ENCODE measurements at regions not wholly inside any gene's neighbourhood (a gene's known extent, or its start where the extent isn't known, plus 50 kb on each side); places are given as distances from the start of the nearest gene placed in this dataset.

- no peak for TF ChIP-seq CTCF (IDR thresholded peaks at IDR 0.05; ENCODE audit: low read depth, low read length, poor library complexity, severe bottlenecking)
- TF ChIP-seq EZH2phosphoT487 (IDR thresholded peaks at IDR 0.05; ENCODE audit: borderline replicate concordance, low read length): no peak
- no peaks in the 10 kb centered on the region for H3F3A ChIP-seq (ENCODE audit: control insufficient read depth, insufficient read depth)
- H3K79me2 ChIP-seq (ENCODE audit: control insufficient read depth, low read length): no peaks in the 10 kb centered on the region
- no peaks in the 10 kb centered on the region for H3K9me2 ChIP-seq (replicated peaks; ENCODE audit: control insufficient read depth, low read length)
- H3K4me3 ChIP-seq (ENCODE audit: low read length): no peak overlapping the region
- no peaks in the 10 kb centered on the region for H3K9me3 ChIP-seq (ENCODE audit: control insufficient read depth, insufficient read depth, low read length)
- H3K4me2 ChIP-seq (ENCODE audit: low read length): no peak overlapping the region
- no peak overlapping the region for H3K27ac ChIP-seq (ENCODE audit: low read depth, low read length)
- H4K20me1 ChIP-seq (ENCODE audit: control insufficient read depth, insufficient read depth, low read depth, low read length): no peaks in the 10 kb centered on the region
- no peaks in the 10 kb centered on the region for H3K27me3 ChIP-seq (ENCODE audit: control insufficient read depth, low read length)
- H3K36me3 ChIP-seq (ENCODE audit: control insufficient read depth, low read length): no peaks in the 10 kb centered on the region
- no peaks in the 10 kb centered on the region for H3K4me1 ChIP-seq (ENCODE audit: control insufficient read depth, low read length)
Measured at GRCh38 chrX:121244511-121244910, 197.1 kb downstream of the GLUD2 start.

DNA sequence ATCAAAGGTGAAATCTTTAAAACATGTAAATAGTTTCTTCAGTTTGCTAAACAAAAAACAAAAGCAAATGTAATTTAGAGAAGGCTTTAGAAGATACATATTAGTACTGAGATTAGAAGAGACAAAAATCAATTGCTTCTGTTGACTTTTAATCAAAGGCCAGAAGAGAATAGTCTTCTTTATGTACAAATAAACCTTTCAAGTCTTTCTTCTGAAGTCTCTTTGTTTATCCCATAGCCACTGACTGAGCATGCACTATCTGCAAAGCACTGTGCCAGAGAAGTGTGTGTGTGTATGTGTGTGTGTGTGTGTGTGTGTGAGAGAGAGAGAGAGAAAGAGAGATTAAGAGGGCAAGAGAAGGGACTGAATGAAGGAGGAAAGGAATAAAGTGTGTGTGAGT is 198.4 kb downstream of the GLUD2 start:
- Histone ChIP-seq H3K4me1 (ENCODE audit: control insufficient read depth, low read length) (no peaks in the 10 kb centered on the region), H3K36me3 (ENCODE audit: control insufficient read depth, low read length) (no peaks in the 10 kb centered on the region), H3K27me3 (ENCODE audit: control insufficient read depth, low read length) (no peaks in the 10 kb centered on the region), H3K9me2 (replicated peaks; ENCODE audit: control insufficient read depth, low read length) (no peaks in the 10 kb centered on the region), H4K20me1 (ENCODE audit: control insufficient read depth, insufficient read depth, low read depth, low read length) (no peaks in the 10 kb centered on the region), H3K4me3 (ENCODE audit: low read length) (no peak overlapping the region), H3K9me3 (ENCODE audit: control insufficient read depth, insufficient read depth, low read length) (no peaks in the 10 kb centered on the region), H3K4me2 (ENCODE audit: low read length) (no peak overlapping the region), H3K79me2 (ENCODE audit: control insufficient read depth, low read length) (no peaks in the 10 kb centered on the region), H3K27ac (ENCODE audit: low read depth, low read length) (no peak overlapping the region), H3F3A (ENCODE audit: control insufficient read depth, insufficient read depth) (no peaks in the 10 kb centered on the region)
- TF ChIP-seq EZH2phosphoT487 (IDR thresholded peaks at IDR 0.05; ENCODE audit: borderline replicate concordance, low read length) (no peak), CTCF (IDR thresholded peaks at IDR 0.05; ENCODE audit: low read depth, low read length, poor library complexity, severe bottlenecking) (no peak)

DNA sequence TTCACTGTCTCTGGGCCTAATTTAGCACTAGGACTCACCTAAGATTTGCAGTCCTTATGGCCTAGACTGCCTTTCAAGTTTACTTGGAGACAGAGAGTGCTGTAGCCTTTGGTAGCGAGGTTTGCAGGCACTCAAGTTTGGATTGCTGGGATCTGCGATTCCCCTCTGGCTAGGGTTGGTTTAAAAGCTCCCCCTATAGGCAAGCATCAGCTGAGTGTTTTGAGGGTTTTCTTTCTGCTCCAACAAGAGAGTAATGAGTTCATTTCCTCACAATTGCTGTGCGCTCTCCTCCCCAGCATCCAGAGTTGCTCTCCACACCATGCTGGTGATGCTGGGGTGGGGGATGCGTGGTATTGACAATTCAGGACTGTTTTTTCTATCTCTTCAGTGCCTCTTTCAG is 206.9 kb downstream of the GLUD2 start:
- no peaks in the 10 kb centered on the region for H3K79me2 ChIP-seq (ENCODE audit: control insufficient read depth, low read length)
- no peaks in the 10 kb centered on the region for H3K9me3 ChIP-seq (ENCODE audit: control insufficient read depth, insufficient read depth, low read length)
- no peak overlapping the region for H3K4me2 ChIP-seq (ENCODE audit: low read length)
- H3K4me1 ChIP-seq (ENCODE audit: control insufficient read depth, low read length): no peaks in the 10 kb centered on the region
- H3K9me2 ChIP-seq (replicated peaks; ENCODE audit: control insufficient read depth, low read length): no peaks in the 10 kb centered on the region
- H3K27me3 ChIP-seq (ENCODE audit: control insufficient read depth, low read length): no peaks in the 10 kb centered on the region
- H3F3A ChIP-seq (ENCODE audit: control insufficient read depth, insufficient read depth): no peaks in the 10 kb centered on the region
- H3K4me3 ChIP-seq (ENCODE audit: low read length): no peak overlapping the region
- no peaks in the 10 kb centered on the region for H3K36me3 ChIP-seq (ENCODE audit: control insufficient read depth, low read length)
- H4K20me1 ChIP-seq (ENCODE audit: control insufficient read depth, insufficient read depth, low read depth, low read length): no peaks in the 10 kb centered on the region
- H3K27ac ChIP-seq (ENCODE audit: low read depth, low read length): no peak overlapping the region
- TF ChIP-seq EZH2phosphoT487 (IDR thresholded peaks at IDR 0.05; ENCODE audit: borderline replicate concordance, low read length) (no peak), CTCF (IDR thresholded peaks at IDR 0.05; ENCODE audit: low read depth, low read length, poor library complexity, severe bottlenecking) (peak; percentile 22)

- Histone ChIP-seq H3F3A (ENCODE audit: control insufficient read depth, insufficient read depth) (no peaks in the 10 kb centered on the region), H3K27me3 (ENCODE audit: control insufficient read depth, low read length) (no peaks in the 10 kb centered on the region), H3K4me1 (ENCODE audit: control insufficient read depth, low read length) (no peaks in the 10 kb centered on the region), H4K20me1 (ENCODE audit: control insufficient read depth, insufficient read depth, low read depth, low read length) (no peaks in the 10 kb centered on the region), H3K4me2 (ENCODE audit: low read length) (no peak overlapping the region), H3K9me2 (replicated peaks; ENCODE audit: control insufficient read depth, low read length) (no peaks in the 10 kb centered on the region), H3K36me3 (ENCODE audit: control insufficient read depth, low read length) (no peaks in the 10 kb centered on the region), H3K79me2 (ENCODE audit: control insufficient read depth, low read length) (no peaks in the 10 kb centered on the region), H3K9me3 (ENCODE audit: control insufficient read depth, insufficient read depth, low read length) (no peaks in the 10 kb centered on the region), H3K4me3 (ENCODE audit: low read length) (no peak overlapping the region), H3K27ac (ENCODE audit: low read depth, low read length) (no peak overlapping the region)
- no peak for TF ChIP-seq EZH2phosphoT487 (IDR thresholded peaks at IDR 0.05; ENCODE audit: borderline replicate concordance, low read length)
- TF ChIP-seq CTCF (IDR thresholded peaks at IDR 0.05; ENCODE audit: low read depth, low read length, poor library complexity, severe bottlenecking): no peak
Measured at GRCh38 chrX:121256647-121257046, 209.2 kb downstream of the GLUD2 start.
